NCI-H69 (cell line): ENCODE measurements at regions not wholly inside any gene's neighbourhood (a gene's known extent, or its start where the extent isn't known, plus 50 kb on each side); places are given as distances from the start of the nearest gene placed in this dataset.
"Not testable (repeated sequence)": the region's sequence is repeated elsewhere in the genome, so short reads cannot be mapped to it uniquely, and the experiment has no call there.

Experiments
- DNase-seq: peaks from one replicate; lab custom pipeline; 2025; lab: John Stamatoyannopoulos, UW

GRCh38 chr13:109318945-109319590 is 467.3 kb downstream of the IRS2 start:
- DNase-seq = no peak

GRCh38 chr13:109315481-109315880 is 470.9 kb downstream of the IRS2 start:
- no peak for DNase-seq

GRCh38 chr13:109314101-109314500 is 472.3 kb downstream of the IRS2 start:
- DNase-seq = no peak

- no peak for DNase-seq
Measured at GRCh38 chr13:109312399-109312798, 474.0 kb downstream of the IRS2 start.

GRCh38 chr13:109311431-109311976 is 474.9 kb downstream of the IRS2 start:
- not testable (repeated sequence) for DNase-seq

GRCh38 chr13:109309625-109310363 is 476.6 kb downstream of the IRS2 start:
- peak; percentile 40 for DNase-seq

GRCh38 chr13:109307027-109307426 is 479.4 kb downstream of the IRS2 start:
- no peak for DNase-seq

- no peak for DNase-seq
Measured at GRCh38 chr13:109301726-109302125, 484.7 kb downstream of the IRS2 start.

- DNase-seq = no peak
Measured at GRCh38 chr13:109301276-109301675, 485.1 kb downstream of the IRS2 start.

- no peak for DNase-seq
Measured at GRCh38 chr13:109297628-109298027, 488.8 kb downstream of the IRS2 start.

- DNase-seq = no peak
Measured at GRCh38 chr13:109293166-109293565, 493.2 kb downstream of the IRS2 start.

GRCh38 chr13:109288151-109288709 is 498.2 kb downstream of the IRS2 start:
- DNase-seq = no peak

- DNase-seq = no peak
Measured at GRCh38 chr13:109287553-109287952, 498.8 kb downstream of the IRS2 start.

GRCh38 chr13:109285586-109285985 is 500.8 kb downstream of the IRS2 start:
- no peak for DNase-seq

- DNase-seq = no peak
Measured at GRCh38 chr13:109281903-109282635, 504.3 kb downstream of the IRS2 start.

- no peak for DNase-seq
Measured at GRCh38 chr13:109281017-109281902, 505.1 kb downstream of the IRS2 start.

GRCh38 chr13:109276261-109276660 is 510.1 kb downstream of the IRS2 start:
- no peak for DNase-seq

- DNase-seq = peak; percentile 11
Measured at GRCh38 chr13:109275852-109276251, 510.5 kb downstream of the IRS2 start.

- no peak for DNase-seq
Measured at GRCh38 chr13:109275139-109275745, 511.1 kb downstream of the IRS2 start.

- no peak for DNase-seq
Measured at GRCh38 chr13:109274188-109274821, 512.1 kb downstream of the IRS2 start.
